NCI-H748 treated with DMSO at 0.1 percent for 48 hours (cell line): ENCODE measurements at regions not wholly inside any gene's neighbourhood (a gene's known extent, or its start where the extent isn't known, plus 50 kb on each side); places are given as distances from the start of the nearest gene placed in this dataset.

ENCODE experiments used
- DNase-seq: peaks from one replicate; lab custom pipeline; 2025; lab: John Stamatoyannopoulos, UW

DNA sequence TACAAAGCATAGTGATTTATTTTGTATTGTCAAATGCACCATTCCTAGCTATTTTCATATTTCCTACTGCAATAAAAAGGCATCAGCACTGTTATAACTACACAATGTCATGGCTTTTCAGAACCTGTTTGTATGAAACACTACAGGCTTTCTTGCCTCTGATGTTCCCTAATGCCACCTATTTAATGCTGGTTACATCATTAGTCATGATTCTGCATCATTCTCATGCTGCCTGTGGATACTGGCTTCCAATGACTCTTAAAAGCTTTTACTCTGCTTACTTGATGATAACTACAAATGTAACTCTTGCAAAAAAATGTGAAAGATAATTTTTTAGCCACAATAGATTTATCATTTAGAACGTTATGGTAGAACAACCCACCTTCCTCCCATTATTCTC, 529.4 kb downstream of the HTR7 start:
- DNase-seq = no peak

GRCh38 chr10:90328896-90329295, 528.9 kb downstream of the HTR7 start:
- no peak for DNase-seq

DNA sequence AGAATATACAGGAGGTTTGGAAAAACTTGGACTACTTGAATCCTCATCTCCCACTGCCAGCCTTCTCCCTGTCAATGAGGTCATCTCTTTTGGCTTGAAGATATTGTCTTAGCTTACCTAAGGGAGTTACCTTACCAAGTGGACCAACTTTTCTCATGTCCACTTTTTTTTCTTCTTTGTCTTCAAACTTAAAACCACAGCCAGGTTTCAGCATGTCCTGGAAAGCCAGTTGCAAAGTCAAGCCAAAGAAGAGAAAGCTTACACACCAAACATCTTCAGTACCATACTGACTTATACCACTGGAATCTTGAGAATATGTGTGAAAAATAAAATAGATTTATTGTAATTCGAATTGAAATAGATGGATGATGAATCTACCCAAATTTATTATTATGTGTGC, 520.5 kb downstream of the HTR7 start:
- no peak for DNase-seq

- no peak for DNase-seq
Measured at GRCh38 chr10:90342480-90342879, 515.4 kb downstream of the HTR7 start.

- no peak for DNase-seq
Measured at GRCh38 chr10:90344226-90344625, 513.6 kb downstream of the HTR7 start.

DNA sequence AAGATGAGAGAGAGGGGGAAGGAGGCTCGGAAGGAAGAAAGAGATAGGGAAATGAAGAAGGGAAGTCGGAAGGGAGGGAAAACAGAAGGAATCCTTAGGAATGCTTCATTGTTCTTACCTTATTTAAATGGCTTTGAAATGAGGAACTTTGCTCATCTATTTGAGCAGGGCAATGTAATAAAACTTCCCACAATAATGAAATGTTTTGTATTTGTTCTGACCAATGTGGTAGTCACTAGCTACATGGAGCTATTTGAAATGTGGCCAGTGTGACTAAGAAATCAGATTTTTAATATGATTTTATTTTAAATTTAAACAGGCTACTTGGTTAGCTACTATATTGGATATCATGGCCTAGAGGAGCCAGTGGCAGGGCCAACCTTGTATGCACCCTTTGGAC, 510.6 kb downstream of the HTR7 start:
- DNase-seq = no peak

DNA sequence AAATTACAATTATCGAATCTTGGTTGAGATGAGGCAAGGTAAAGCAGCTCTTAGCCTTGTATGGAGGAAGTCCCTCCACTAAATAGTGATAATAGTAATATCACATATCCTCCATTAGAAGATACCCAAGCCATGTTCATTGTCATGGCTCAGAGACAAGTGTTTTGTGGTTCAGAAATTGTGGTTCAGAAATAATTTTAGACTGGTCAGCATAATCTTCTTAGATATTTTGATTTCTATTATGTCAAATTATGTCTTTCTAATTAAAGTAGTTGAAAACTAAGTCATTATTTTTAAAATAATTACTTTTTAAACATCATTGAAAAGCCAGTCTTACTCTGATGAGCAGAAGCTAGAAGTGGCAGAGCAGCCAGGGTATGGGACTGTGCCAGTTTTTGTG, 507.7 kb downstream of the HTR7 start:
- DNase-seq = no peak

- no peak for DNase-seq
Measured at GRCh38 chr10:90352288-90352687, 505.6 kb downstream of the HTR7 start.

GRCh38 chr10:90354914-90355313, 502.9 kb downstream of the HTR7 start:
- no peak for DNase-seq

DNA sequence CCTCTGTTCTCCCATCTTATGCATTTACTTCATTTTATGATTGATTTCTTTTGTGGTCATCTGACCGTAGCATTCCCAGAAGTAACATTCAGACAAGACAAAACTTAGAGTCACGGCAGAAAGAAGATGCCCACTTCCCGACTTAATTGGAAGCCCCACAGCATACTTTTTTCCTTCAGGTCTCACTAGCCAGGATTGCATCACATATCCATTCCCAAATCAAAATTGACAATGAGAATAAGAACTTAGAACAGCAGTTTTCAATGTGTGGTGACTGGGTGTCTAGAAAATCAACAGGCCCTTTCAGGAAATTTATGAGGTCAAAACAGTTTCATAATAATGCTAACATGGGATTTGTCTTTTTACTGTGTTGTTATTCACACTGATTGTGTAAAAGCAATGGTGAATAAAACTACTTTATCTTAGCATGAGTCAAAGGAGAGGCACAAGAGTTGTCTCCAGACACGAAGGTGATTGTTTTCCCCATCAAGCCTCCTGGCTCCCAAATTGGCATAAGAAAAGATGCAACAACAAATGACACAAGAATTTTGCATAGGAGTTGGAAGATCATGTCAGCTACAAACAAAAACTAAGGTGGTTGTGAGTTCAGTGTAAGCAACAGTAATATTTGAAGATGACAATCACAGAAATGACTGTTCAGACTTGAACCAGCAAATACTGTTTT, 493.9 kb downstream of the HTR7 start:
- DNase-seq = no peak

DNA sequence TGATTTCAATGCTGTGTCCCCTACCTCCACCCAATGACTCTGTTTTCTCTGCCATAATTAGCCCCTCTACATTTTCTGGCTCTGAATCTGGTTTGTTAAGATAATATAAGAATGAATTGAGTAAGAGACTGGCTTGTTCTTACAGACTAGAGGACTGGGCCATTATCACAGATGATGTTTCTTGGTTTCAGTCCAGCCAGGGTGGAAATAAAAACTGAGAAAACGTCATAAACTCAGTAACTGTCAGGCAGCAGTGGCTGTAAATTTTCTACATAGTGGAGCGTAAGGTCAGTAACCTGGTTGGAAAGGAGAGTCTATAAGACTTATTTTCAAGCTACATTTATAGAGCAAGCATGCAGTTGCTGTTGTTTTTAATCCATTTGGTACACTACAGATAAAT, 485.4 kb downstream of the HTR7 start:
- no peak for DNase-seq

DNA sequence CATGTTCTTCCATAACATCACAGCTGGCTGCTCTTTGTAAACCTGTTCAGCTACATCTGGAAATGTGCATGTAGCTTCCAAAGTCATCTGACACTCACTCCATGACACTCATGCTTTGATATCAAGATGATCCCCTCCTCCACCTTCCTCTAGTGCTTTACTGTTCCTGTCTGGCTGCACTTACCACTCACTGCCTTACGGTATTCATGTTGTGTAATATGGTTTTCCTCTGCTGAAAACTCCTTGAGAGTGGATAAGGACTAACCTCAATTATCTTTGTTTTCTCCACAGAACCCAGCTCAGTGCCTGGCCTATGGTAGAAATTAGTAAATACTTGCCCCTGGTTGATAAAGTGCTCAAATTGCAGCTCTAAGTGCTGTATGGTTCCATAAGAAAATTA, 483.9 kb downstream of the HTR7 start:
- no peak for DNase-seq

- no peak for DNase-seq
Measured at GRCh38 chr10:90378524-90379076, 479.2 kb downstream of the HTR7 start.

DNA sequence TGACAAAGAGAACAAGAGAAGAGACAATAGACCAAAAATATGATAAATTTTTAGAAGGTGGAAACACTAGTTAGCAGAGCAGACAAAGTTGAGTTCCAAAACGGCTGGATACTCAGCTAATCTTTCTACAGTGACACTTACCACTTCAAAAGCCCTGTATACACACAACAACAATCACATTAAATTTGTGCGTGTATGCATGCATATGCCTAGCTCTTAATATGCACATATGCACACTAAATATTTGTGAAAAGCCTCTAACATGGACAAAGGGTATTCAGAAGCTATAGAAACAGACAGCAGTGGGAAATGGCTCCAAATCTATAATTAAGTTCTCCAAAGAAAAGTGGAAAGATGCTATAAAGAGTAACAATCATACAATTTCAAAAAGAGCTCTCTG, 476.4 kb downstream of the HTR7 start:
- no peak for DNase-seq

DNA sequence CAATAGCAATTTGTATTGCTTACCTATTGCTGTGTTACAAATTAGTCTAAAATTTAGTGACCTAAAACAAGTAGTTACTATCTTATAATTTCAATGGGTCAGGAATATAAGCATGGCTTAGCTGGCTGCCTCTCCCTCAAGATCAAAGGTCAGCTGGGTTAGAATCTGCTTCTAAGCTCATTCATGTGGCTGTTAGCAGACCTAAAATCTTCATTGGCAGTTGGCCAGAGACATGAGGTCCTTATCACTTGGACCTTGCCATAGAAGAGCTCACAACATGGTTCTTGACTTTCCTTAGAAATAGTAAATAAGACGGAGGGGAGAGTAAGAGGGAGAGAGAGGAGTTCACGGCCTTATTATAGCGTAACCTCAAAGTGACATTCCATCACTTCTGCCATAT, 468.0 kb downstream of the HTR7 start:
- DNase-seq = no peak

DNA sequence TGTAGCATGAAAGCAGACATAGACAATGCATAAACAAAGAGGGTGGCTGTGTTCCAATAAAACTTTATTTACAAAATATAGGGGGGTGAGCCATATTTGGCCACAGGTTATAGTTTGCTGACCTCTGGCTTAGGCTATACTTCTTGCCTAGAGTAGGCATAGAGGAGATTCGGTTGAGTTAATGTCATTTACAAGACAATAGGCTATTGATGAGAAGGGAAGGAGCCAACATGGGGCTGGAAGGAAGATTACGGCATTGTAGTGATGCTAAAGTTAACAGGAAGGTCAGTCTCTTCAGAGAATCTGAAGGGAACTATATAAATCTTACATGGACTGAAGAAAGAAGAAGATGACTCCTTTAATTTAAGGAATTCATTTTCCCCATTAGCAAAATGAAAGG, 463.5 kb downstream of the HTR7 start:
- DNase-seq = no peak

GRCh38 chr10:90396721-90397120, 461.1 kb downstream of the HTR7 start:
- no peak for DNase-seq

- no peak for DNase-seq
Measured at GRCh38 chr10:90398566-90398965, 459.3 kb downstream of the HTR7 start.

DNA sequence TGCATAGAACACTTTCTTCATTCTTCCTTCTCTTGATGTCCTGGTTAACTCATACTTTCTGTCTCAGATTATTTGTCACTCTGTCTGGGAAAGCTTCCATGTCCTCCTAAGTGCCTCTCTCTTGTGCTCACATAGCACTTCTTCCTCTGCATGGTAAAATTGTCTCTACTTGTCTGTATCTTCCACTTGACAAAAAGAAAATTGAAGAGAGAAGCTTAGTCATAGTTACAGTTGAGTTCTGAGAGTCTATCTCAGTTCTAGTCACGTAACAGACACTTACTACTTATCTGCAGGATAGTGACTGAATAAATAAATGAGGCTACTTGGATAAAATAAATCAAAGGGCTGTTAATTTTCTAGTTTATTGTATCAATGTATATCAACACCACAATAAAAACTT, 458.1 kb downstream of the HTR7 start:
- no peak for DNase-seq

GRCh38 chr10:90403211-90404000, 454.4 kb downstream of the HTR7 start:
- no peak for DNase-seq

DNA sequence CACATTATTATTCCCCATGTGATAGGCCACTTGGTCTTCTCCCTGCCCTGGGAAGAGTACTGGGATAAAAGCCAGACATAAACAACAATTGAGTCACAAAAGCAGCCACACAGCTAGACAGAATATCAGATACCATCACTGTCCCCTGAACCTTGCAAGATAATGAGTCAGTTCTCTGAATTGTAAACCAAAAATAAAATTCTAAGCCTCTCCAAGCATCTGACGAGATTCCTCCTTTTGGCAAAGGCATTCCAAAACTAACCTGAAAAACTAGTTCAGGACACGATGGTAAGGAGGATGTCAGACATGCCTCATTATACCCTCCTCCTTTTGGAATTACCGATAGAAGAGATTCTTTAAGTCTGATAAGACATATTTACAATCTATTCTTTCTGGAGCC, 450.7 kb downstream of the HTR7 start:
- no peak for DNase-seq

DNA sequence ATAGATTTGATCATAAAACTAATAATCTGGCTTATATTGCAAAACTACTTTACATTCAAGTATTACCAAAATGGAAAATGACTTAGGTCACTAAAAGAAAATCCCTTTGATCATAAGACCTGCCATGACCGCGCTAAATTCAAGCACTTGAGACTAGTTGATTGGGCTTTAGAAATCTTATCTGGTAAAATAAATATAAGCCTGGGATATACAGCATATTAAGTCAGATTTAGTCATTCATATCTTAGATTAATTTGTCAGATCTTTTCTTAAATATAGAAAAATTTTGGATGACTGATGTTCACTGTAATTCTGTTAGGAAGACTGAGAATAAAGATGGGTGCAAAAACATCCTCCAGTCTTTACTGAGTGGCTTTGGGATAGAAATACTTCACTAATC, 450.0 kb downstream of the HTR7 start:
- DNase-seq = no peak

- DNase-seq = no peak
Measured at GRCh38 chr10:90412582-90412981, 445.3 kb downstream of the HTR7 start.

- no peak for DNase-seq
Measured at GRCh38 chr10:90413196-90413595, 444.6 kb downstream of the HTR7 start.
